CD4-positive, alpha-beta T cell treated with Interferon gamma for 1 hour (primary cell): ENCODE measurements at regions not wholly inside any gene's neighbourhood (a gene's known extent, or its start where the extent isn't known, plus 50 kb on each side); places are given as distances from the start of the nearest gene placed in this dataset.
"Not testable (repeated sequence)": the region's sequence is repeated elsewhere in the genome, so short reads cannot be mapped to it uniquely, and the experiment has no call there.

Experiments used
- DNase-seq: peaks from one replicate; pipeline ENCODE4 v3.0.0-alpha.2; 2020

GRCh38 chr10:36534471-36535002 is 590.9 kb upstream of the ANKRD30A start:
- peak; percentile 67 for DNase-seq

GRCh38 chr10:36533861-36534260 is 591.5 kb upstream of the ANKRD30A start:
- DNase-seq = no peak

DNA sequence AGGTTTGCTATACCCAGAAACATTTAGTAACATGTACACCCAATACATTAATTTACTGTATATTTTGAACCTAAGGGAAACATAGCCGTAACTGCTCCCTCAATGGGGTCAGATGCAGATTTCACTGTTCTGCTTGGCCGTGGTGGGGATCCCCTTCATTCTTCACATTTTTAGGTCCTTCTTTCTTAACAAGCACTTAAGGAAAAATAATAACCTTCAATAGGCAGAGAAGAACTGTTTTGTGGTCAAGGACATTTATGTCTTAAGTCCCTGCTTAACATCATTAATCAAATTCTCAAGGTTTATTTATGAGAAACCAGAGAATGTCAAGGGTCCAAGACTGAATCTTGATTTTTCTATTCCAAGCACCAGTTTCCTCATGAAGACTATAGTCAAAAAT is 592.1 kb upstream of the ANKRD30A start:
- DNase-seq = no peak

DNA sequence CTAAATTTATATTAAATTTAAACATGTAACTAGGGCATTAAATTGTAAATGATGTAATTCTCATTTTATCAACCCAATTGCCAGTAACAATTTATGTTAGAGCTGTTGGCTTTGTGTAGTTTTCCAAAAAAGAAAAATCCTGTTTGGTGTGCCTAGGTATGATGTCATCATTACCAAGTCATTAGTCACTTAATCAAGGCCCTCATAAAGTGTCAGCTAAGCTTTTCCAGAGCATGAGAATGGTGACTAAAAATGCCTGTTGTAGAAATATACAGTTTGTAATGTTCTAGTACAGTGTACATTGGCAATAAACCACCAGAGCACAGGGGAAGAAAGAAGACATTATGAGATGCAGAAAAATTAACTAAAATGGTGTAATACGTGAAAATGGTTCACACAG is 593.8 kb upstream of the ANKRD30A start:
- DNase-seq = no peak

DNA sequence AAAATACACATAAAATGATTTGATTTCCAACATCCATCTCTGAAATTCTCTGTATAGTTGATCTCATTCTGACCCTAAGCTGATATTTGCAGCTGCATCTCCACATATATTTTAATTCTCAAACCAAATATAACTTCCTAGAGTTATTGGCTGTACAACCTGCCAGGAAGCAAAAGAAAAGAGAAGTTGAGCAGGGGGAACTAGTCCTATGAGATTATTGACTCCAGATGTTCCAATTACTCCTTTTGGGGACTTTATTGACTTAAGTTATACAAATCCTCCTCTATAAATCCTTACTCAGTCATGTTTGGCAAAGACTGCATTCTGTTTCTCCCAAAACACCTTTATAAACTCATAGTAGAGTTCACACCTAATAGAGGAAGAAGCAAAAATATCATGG is 599.4 kb upstream of the ANKRD30A start:
- DNase-seq = no peak

- DNase-seq = not testable (repeated sequence)
Measured at GRCh38 chr10:36524126-36524525, 601.3 kb upstream of the ANKRD30A start.

DNA sequence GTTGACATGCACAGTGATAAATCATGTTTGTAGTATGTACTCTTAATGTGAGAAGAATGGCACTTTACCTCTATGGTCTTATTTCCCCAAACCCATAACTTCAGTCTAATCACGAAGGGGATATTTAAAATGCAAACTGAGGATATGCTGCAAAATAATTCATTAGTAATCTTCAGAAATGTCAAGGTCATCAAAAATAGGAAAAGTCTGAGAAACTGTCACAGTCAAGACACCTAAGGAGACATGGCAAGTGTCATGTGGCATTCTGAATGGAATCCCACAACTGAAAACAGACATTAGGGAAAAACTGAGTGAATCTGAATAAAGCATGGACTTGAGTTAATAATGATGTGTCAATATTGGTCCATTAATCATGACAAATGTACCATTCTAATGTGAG is 605.5 kb upstream of the ANKRD30A start:
- DNase-seq = no peak

DNA sequence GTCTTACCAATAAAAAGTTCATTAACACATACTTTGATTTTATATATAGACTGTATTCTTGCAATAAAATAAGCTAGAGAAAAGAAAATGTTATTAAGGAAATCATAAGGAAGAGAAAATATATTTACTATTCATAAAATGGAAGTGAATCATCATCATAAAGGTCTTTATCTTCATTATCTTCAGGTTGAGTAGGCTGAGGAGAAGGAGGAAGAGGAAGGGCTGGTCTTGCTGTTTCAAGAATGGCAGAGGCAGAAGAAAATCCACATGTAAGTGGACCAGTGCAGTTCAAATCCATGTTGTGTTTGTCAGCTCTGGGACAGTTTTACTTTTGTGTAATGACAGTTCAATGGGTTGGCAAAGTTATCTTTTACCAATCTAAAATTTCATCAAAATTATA is 609.1 kb upstream of the ANKRD30A start:
- no peak for DNase-seq

GRCh38 chr10:36515319-36515718 is 610.1 kb upstream of the ANKRD30A start:
- DNase-seq = no peak

DNA sequence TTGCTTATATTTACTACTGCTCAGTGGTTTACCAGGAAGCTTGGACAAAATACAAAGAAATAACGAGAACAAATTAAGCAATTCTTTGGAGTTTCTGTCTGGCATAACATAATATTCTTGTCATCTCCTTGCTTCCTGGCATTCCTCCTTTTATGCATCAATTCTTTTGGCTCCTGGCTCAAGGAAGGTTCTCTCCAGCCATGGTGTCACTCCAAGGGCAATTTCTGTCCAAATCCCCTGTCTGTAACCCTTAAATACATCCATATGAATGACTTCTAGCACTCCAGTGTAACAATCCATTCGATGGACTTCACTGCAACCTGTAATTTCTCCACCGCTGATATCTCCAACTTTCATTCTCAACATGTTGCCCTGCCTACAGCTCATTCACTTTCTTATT is 617.7 kb upstream of the ANKRD30A start:
- DNase-seq = no peak

- DNase-seq = no peak
Measured at GRCh38 chr10:36506697-36507496, 618.5 kb upstream of the ANKRD30A start.

DNA sequence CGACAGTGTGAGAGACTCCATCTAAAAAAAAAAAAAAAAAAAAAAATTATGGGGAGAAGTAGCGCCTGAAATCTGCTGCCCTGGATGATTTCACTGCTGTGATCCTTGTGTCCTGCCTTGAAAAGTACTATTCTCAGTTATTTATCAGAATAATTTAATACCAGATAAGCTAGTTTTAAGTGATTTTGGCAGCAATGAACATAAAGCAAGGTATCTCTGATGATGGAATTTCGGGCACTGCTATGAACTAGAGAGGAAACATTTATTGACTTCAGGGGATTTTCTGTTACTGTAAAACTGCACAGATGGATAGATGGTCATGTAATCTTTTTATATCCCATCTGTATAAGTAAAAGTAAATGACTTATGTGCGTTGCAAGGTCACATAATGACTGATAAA is 619.1 kb upstream of the ANKRD30A start:
- no peak for DNase-seq

DNA sequence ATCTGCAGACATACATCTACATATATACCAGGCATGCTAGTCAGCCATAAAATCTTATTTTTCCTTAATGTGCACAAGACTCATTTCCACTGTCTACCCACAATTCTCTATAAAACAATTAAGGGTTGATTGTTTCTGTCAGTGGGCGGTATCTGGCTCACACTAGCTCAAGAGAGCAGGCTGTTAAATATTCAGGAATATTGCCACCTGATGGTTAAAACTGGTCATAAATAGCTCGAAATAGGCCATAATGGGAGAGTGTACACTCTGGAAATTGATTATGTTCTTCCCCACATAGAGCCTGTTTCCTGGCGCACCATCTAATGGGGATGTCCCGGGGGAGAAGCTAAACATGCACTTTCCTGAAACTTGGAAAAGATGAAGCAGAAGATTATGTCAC is 620.6 kb upstream of the ANKRD30A start:
- no peak for DNase-seq

- no peak for DNase-seq
Measured at GRCh38 chr10:36500266-36500665, 625.1 kb upstream of the ANKRD30A start.

DNA sequence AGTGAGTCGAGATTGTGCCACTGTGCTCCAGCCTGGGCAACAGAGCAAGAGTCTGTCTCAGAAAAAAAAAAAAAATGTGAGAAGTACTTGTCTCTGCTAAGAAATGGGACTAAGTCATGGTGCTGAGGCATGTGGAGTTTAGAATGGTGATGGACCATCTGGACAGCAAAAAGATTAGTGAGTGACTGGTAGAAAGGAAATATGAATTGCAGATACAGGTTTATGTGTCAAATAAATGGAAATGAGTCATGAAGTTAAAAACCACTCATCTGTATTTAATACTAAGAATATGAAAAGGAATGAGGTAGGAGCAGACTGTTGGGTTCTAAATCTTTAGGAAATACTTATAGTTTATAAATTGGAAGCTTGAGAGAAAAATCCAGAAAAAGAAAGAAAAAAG is 625.7 kb upstream of the ANKRD30A start:
- no peak for DNase-seq

GRCh38 chr10:36496758-36497157 is 628.6 kb upstream of the ANKRD30A start:
- DNase-seq = no peak

- no peak for DNase-seq
Measured at GRCh38 chr10:36494371-36494770, 631.0 kb upstream of the ANKRD30A start.

DNA sequence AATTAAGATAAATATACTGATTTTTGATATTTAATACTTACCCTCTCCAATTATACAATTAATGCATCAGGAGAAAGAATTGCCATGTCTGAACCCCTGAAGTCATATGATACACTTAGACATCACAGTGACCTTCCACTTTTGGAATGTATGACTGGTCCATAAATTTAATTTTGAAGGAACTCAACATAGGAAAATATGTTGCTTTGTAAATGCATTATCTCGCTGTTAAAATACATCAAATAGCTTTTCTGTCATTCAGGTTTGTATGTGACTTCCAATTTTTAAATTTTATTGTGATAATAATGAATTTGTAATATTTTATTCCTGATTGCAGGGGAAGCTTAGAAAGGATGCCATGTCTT is 631.9 kb upstream of the ANKRD30A start:
- no peak for DNase-seq

DNA sequence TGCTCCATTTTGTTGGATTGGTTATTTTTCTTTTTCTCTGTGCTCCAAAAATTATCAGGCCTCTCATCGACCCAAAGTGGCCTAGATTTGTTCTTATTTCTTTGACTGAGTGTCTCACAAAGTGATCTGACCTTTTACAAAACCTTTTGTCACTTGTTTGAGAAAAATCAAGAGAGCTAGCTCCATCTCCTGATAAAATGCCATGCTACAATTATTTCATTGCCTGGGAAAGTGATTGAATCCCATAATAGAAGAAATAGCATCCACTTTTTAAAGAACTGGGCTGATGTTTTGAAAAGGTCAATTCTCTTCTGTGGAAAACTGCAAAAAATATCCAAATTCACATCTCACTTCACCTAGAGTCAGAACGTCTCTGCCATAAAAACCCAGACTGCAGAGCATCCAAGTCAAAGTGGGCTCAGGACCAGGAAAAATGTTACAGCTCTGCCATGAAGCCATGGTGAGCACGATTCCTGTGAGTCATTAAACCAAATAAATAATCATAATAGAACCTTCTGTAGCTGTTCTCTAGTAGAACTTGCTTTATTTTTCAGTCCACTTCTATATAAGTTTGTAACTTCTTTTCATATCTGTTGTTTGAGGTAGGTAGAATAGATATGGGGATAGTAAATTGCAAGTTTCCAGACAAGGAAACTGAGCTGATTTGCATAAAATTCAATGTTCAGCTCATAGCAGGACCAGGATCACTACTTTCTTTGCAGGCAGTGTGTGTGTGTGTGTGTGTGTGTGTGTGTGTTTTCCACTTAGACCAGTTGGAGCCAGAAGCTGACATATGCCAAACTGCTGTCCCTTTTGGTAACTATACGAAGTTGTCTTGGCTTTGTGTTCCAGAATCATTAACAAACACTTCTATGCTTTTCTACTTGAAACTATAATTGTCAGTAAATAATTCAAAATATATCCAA is 632.5 kb upstream of the ANKRD30A start:
- no peak for DNase-seq

DNA sequence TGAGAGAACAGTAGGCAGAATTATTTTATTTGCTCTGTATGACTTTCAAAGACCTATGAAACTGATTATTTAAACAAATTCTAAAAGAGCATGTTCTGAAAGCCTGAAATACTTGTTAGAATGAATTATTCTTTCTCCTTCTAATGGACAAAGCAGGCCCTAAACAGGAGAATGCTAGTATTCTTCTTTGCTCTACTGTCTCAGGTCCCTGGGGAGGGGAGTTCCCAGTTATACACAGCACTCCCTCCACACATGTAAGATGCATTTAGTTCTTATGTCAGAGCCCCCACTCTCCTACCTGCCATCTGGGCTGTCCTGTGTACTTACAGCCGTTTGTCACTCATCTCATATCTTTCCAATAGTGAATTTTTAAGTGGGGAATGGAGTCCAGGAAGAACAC is 633.5 kb upstream of the ANKRD30A start:
- DNase-seq = no peak

- no peak for DNase-seq
Measured at GRCh38 chr10:36489611-36490228, 635.7 kb upstream of the ANKRD30A start.

DNA sequence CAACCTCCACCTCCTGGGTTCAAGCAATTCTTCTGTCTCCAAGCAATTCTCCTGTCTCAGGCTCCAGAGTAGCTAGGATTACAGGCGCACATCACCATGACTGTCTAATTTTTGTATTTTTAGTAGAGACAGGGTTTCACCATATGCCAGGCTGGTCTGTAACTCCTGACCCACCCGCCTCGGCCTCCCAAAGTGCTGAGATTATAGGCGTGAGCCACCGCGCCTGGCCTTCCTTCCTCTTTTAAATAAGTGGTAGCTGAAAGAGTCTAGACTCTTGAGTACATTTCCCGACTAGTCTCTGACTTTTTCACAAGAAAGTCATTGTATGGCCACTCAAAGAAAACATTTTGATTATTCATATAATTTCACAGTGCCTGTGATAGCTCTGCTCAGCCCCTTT is 636.2 kb upstream of the ANKRD30A start:
- no peak for DNase-seq

DNA sequence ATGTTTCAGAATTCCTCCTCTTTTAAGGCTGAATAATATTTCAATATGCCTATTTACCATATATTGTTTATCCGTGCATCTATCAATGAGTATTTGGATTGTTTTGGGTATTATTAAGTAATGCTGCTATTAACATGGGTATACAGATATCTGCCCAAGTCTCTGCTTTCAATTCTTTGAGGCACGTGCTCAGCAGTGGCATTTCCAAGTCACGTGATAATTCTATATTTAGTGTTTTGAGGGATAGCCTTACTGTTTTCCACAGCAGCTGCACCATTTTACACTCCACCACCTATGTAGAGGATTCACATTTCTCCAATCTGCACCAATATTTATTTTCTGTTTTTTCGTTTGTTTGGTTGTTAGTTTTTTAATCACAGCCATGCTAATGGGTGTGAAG is 636.8 kb upstream of the ANKRD30A start:
- DNase-seq = no peak

DNA sequence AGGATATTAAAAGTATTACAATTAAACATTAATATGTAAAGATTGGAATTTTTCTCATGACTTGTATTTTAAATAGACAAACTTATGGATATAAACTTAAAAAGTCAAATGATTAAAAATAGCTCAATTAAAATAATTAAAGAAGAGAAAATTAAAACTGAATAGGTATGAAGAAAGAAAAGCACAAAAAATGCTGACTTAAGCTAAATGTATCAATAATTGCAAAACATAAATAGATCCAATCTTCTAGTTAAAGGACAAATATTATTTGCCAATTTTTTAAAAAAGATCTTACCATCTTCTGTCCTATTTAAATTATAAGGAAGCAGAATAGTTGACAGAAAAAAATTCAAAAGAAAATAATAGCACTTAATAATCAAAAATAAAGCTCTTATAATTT is 646.3 kb upstream of the ANKRD30A start:
- DNase-seq = no peak
